WTC11 (cell line): ENCODE measurements at regions not wholly inside any gene's neighbourhood (a gene's known extent, or its start where the extent isn't known, plus 50 kb on each side); places are given as distances from the start of the nearest gene placed in this dataset.

ENCODE experiments used
- ATAC-seq: fragments of 200-7000 bp; cut with Tn5 transposase; 2 replicates; pipeline ENCODE4 v1.10.0; 2021; ENCODE audit warnings: mild to moderate bottlenecking, moderate library complexity
- CTCF ChIA-PET: fragments of 300-600 bp; sonication (Branson Sonifier 250); formaldehyde crosslinking; loops from one replicate; lab custom pipeline; 2021; ENCODE audit warnings: antibody characterized with exemption; lab: Charles Lee
- POLR2A ChIA-PET: fragments of 350-600 bp; sonication (Branson Sonifier 250); formaldehyde crosslinking; loops from one replicate; lab custom pipeline; 2021; ENCODE audit warnings: antibody characterized with exemption; lab: Charles Lee
- DNase-seq: peaks from one replicate; pipeline ENCODE4 v3.0.0; 2021; ENCODE audit warnings: low spot score
- H3K27ac Mint-ChIP-seq: 2 replicates; pipeline ENCODE4 v1.8.0; 2021; ENCODE audit warnings: mixed read lengths
- H3K27me3 Mint-ChIP-seq: 2 replicates; pipeline ENCODE4 v1.8.0; 2021; ENCODE audit warnings: low read depth, mild to moderate bottlenecking, moderate library complexity, mixed read lengths
- H3K36me3 Mint-ChIP-seq: 2 replicates; pipeline ENCODE4 v1.8.0; 2021; ENCODE audit warnings: mixed read lengths
- H3K4me1 Mint-ChIP-seq: 2 replicates; pipeline ENCODE4 v1.8.0; 2022; ENCODE audit warnings: mixed read lengths
- H3K4me3 Mint-ChIP-seq: 2 replicates; pipeline ENCODE4 v1.8.0; 2021; ENCODE audit warnings: mild to moderate bottlenecking, moderate library complexity, mixed read lengths
- H3K9me3 Mint-ChIP-seq: 2 replicates; pipeline ENCODE4 v1.8.0; 2021; ENCODE audit warnings: mixed read lengths
- ATF1 ChIP-seq: sonication (generic); formaldehyde crosslinking; IDR thresholded peaks from 2 replicates; pipeline ENCODE4 v1.8.1; 2023; ENCODE audit warnings: mild to moderate bottlenecking, moderate library complexity, missing genetic modification reagents
- ATF3 ChIP-seq: sonication (generic); formaldehyde crosslinking; conservative IDR thresholded peaks from 2 replicates; pipeline ENCODE4 v1.8.1; 2022; ENCODE audit warnings: mild to moderate bottlenecking, missing genetic modification reagents
- CDX4 ChIP-seq: fragments of 250-450 bp; sonication (Bioruptor Pico); IDR thresholded peaks from 2 replicates; pipeline ENCODE4 v1.9.0; 2021; ENCODE audit warnings: moderate library complexity, mild to moderate bottlenecking, inconsistent platforms, borderline replicate concordance
- CREB1 ChIP-seq: sonication (generic); formaldehyde crosslinking; IDR thresholded peaks from 2 replicates; pipeline ENCODE4 v1.8.0; 2023; ENCODE audit warnings: mild to moderate bottlenecking, missing genetic modification reagents
- CTCF ChIP-seq: fragments of 200-600 bp; IDR thresholded peaks from 2 replicates; pipeline ENCODE4 v1.8.0; 2022; ENCODE audit warnings: antibody characterized with exemption
- E2F1 ChIP-seq: sonication (generic); formaldehyde crosslinking; IDR thresholded peaks from 2 replicates; pipeline ENCODE4 v1.8.0; 2022; ENCODE audit warnings: mild to moderate bottlenecking, missing genetic modification reagents
- ELF4 ChIP-seq: sonication (generic); formaldehyde crosslinking; IDR thresholded peaks from 2 replicates; pipeline ENCODE4 v1.8.1; 2022; ENCODE audit warnings: low read depth, mild to moderate bottlenecking, moderate library complexity, missing genetic modification reagents
- FOXK1 ChIP-seq: sonication (generic); formaldehyde crosslinking; IDR thresholded peaks from 2 replicates; pipeline ENCODE4 v1.8.0; 2022; ENCODE audit warnings: mild to moderate bottlenecking, moderate library complexity, missing genetic modification reagents
- FOXP4 ChIP-seq: sonication (generic); formaldehyde crosslinking; IDR thresholded peaks from 2 replicates; pipeline ENCODE4 v1.8.0; 2022; ENCODE audit warnings: mild to moderate bottlenecking, missing genetic modification reagents
- JAZF1 ChIP-seq: fragments of 250-450 bp; sonication (Bioruptor Pico); IDR thresholded peaks from 2 replicates; pipeline ENCODE4 v1.9.0; 2021; ENCODE audit warnings: moderate library complexity, mild to moderate bottlenecking, inconsistent platforms
- MLX ChIP-seq: sonication (generic); formaldehyde crosslinking; IDR thresholded peaks from 2 replicates; pipeline ENCODE4 v1.8.1; 2023; ENCODE audit warnings: mild to moderate bottlenecking, missing genetic modification reagents, moderate library complexity
- OVOL2 ChIP-seq: fragments of 250-450 bp; sonication (Bioruptor Pico); IDR thresholded peaks from 2 replicates; pipeline ENCODE4 v1.9.0; 2021; ENCODE audit warnings: mild to moderate bottlenecking, borderline replicate concordance
- RORB ChIP-seq: fragments of 250-450 bp; sonication (Bioruptor Pico); IDR thresholded peaks from 2 replicates; pipeline ENCODE4 v1.9.0; 2021; ENCODE audit warnings: mild to moderate bottlenecking
- SMAD4 ChIP-seq: sonication (generic); formaldehyde crosslinking; IDR thresholded peaks from 2 replicates; pipeline ENCODE4 v1.8.0; 2022; ENCODE audit warnings: mild to moderate bottlenecking, missing genetic modification reagents
- ZBTB43 ChIP-seq: sonication (generic); formaldehyde crosslinking; IDR thresholded peaks from 2 replicates; pipeline ENCODE4 v1.8.1; 2023; ENCODE audit warnings: mild to moderate bottlenecking, missing genetic modification reagents
- ZNF232 ChIP-seq: sonication (generic); formaldehyde crosslinking; IDR thresholded peaks from 2 replicates; pipeline ENCODE4 v1.8.0; 2022; ENCODE audit warnings: mild to moderate bottlenecking, missing genetic modification reagents
- ZNF532 ChIP-seq: fragments of 250-450 bp; sonication (Bioruptor Pico); IDR thresholded peaks from 2 replicates; pipeline ENCODE4 v1.9.0; 2021; ENCODE audit warnings: mild to moderate bottlenecking, borderline replicate concordance

GRCh38 chr10:10644008-10644646, 373.5 kb upstream of the CELF2 start:
- TF ChIP-seq JAZF1 (no peak), ZBTB43 (CRISPR knock-in tag) (no peak), CREB1 (CRISPR knock-in tag) (no peak), ZNF232 (no peak), FOXK1 (CRISPR knock-in tag) (no peak), MLX (no peak), SMAD4 (CRISPR knock-in tag) (no peak), ATF1 (CRISPR knock-in tag) (no peak), ATF3 (CRISPR knock-in tag) (no peak), E2F1 (CRISPR knock-in tag) (no peak), RORB (CRISPR knock-in tag) (no peak), ZNF532 (CRISPR knock-in tag) (no peak), CDX4 (no peak), ELF4 (CRISPR knock-in tag) (no peak), OVOL2 (CRISPR knock-in tag) (no peak), FOXP4 (CRISPR knock-in tag) (no peak), CTCF (no peak)
- Mint-ChIP-seq H3K9me3 (peaks cover 7% of the 10 kb centered on the region; the same call in 1 of the 2 replicates), H3K36me3 (peaks cover 3% of the 10 kb centered on the region; the same call in 1 of the 2 replicates), H3K4me1 (peaks cover 54% of the 10 kb centered on the region), H3K4me3 (no peak overlapping the region), H3K27me3 (no peaks in the 10 kb centered on the region), H3K27ac (no peak overlapping the region)
- ATAC-seq = no peak
- DNase-seq = no peak
- POLR2A ChIA-PET = no interaction called here
- CTCF ChIA-PET = no interaction called here
